ENCODE measurements at regions not wholly inside any gene's neighbourhood (a gene's known extent, or its start where the extent isn't known, plus 50 kb on each side); places are given as distances from the start of the nearest gene placed in this dataset.

DNA sequence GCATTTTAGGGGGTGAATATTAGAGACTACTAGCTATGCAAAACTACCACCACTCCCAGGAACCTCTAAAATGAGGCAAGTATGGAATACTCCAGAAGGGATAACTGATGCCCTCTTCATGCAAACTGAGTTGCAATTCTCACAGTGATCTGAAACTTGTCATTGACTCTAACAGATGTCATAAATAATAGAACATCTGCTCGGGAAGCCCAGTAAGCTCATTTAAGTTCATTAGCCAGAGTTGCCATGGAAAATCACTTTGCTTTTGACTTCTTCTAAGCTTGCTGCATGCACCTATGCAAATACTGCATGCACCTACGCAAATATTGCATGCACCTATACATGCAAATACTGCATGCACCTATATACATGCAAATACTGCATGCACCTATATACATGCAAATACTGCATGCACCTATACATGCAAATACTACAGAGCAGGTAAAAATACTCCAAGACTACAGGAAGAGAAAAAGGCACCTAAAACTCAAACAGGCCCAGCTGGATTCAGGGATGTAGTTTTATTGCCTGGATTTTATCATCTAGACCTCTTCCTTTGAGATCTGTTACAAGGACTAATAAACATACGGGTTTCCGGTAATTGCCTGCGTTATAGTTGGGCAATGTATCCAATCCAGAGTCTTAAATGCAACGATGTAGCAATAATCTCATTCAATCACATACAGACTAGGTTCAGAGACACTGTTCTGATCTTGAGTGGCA lies 1061.1 kb upstream of the AUTS2 start:
- no peak for DNase-seq (ENCODE audit: extremely low read depth, low read depth)
- no peak for TF ChIP-seq CTCF (IDR thresholded peaks at IDR 0.05; ENCODE audit: low read depth, low read length)

DNA sequence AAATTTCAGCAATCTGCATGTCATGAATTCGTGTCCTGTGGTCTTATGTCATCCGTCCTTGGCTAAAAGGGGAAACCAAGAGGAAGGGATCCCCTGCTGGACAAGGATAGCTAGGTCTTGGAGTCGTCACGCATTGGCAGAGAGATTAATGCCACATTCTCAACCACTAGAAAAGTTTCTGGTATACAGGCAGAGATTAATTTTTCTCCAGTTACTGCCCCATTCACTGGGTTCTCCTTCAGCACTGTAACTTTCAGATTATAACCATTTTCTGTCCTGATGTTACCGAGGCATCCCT lies 1060.6 kb upstream of the AUTS2 start:
- no peak for TF ChIP-seq CTCF (IDR thresholded peaks at IDR 0.05; ENCODE audit: low read depth, low read length)
- DNase-seq (ENCODE audit: extremely low read depth, low read depth): no peak

DNA sequence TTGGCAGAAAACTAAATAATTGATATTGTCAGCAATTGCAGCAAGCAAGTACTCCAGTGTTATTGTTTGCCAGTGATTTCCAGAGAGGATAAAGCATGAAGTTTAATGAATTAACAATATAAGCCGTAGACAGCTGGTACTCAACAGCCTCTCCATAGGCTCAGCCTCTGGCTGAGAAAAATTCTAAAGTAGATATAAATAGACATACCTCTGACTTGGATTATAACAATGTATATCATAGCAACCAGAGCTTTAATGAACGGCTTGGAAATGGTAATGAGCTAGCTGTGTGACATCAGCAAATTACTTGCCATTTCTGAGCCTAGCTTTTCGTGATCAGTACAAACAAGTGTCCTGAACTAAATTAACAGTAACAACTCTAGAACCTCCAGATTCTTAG lies 1055.4 kb upstream of the AUTS2 start:
- no peak for DNase-seq (ENCODE audit: extremely low read depth, low read depth)
- no peak for TF ChIP-seq CTCF (IDR thresholded peaks at IDR 0.05; ENCODE audit: low read depth, low read length)

DNA sequence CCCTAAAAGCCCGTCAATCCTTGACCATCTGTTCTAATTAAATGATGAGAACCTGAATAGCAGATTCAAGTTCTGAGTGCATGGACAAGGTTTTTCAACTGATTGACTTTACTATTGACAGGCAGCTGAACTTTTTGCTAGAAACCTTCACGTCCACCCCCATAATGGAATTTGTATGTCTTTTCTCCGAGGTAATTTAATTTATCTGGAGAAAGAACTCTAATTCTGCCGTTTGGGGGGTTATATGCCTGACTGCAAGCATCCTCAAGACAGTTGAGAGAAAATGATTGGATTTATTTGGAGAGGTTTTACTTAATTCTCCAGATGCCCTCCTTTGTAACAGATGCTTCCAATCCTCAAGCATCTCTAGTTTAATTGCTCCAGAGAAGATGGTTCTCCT lies 1053.4 kb upstream of the AUTS2 start:
- DNase-seq (ENCODE audit: extremely low read depth, low read depth): no peak
- no peak for TF ChIP-seq CTCF (IDR thresholded peaks at IDR 0.05; ENCODE audit: low read depth, low read length)

DNA sequence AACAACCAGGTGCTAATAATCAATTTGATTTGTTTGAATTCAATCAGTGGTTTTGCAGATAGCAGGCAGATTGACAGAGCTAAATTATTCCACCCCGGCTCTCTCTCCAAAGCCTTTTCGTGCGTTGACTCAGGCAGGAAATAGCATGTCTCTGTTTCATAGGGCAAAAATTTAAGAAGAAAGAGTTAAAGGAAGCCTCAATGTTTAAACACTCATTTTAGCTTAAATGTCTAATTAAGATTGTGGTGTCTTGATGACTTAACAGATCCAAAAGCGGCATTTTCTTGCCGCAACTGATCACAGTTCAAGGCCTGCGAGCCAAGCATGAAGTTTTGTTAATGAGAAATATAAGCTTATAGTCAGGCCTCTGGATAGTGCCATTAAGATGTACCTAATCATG lies 1051.1 kb upstream of the AUTS2 start:
- DNase-seq (ENCODE audit: extremely low read depth, low read depth): no peak
- no peak for TF ChIP-seq CTCF (IDR thresholded peaks at IDR 0.05; ENCODE audit: low read depth, low read length)

DNA sequence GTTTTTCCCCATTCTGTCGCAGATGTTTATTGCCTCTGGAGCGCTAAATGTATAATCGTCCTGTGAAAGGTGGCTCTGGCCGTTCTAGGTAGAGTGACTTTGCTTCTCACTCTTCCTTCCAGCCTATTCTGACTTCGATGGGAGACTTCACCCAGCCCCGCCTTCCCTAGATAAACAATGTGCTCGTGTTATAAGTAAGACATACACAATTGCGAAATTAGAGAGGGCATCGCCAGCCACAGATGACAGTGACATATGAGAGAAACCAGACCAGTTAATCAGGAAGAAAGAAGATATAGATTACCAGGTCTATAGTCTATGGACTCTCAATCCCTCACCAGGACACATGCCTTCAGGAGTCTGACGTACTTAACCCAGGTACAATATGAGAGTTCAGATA lies 1050.5 kb upstream of the AUTS2 start:
- TF ChIP-seq CTCF (IDR thresholded peaks at IDR 0.05; ENCODE audit: low read depth, low read length): no peak
- DNase-seq (ENCODE audit: extremely low read depth, low read depth): no peak

- no peak for DNase-seq (ENCODE audit: extremely low read depth, low read depth)
- TF ChIP-seq CTCF (IDR thresholded peaks at IDR 0.05; ENCODE audit: low read depth, low read length): no peak
Measured at GRCh38 chr7:68550027-68550426, 1048.2 kb upstream of the AUTS2 start.

Measured in AG09319 (cell line).